ENCODE measurements at regions not wholly inside any gene's neighbourhood (a gene's known extent, or its start where the extent isn't known, plus 50 kb on each side); places are given as distances from the start of the nearest gene placed in this dataset.
"Not testable (repeated sequence)": the region's sequence is repeated elsewhere in the genome, so short reads cannot be mapped to it uniquely, and the experiment has no call there.

- H4K5ac ChIP-seq (ENCODE audit: low read depth, low read length): no peak overlapping the region
- H3K9me1 ChIP-seq (ENCODE audit: insufficient read depth, low read length): no peaks in the 10 kb centered on the region
- no peak for TF ChIP-seq BHLHE40 (IDR thresholded peaks at IDR 0.05; ENCODE audit: low read depth, low read length)
- no peak for TF ChIP-seq MAZ (IDR thresholded peaks at IDR 0.05; ENCODE audit: borderline replicate concordance, low read depth, low read length)
- TF ChIP-seq, protein P1, sequence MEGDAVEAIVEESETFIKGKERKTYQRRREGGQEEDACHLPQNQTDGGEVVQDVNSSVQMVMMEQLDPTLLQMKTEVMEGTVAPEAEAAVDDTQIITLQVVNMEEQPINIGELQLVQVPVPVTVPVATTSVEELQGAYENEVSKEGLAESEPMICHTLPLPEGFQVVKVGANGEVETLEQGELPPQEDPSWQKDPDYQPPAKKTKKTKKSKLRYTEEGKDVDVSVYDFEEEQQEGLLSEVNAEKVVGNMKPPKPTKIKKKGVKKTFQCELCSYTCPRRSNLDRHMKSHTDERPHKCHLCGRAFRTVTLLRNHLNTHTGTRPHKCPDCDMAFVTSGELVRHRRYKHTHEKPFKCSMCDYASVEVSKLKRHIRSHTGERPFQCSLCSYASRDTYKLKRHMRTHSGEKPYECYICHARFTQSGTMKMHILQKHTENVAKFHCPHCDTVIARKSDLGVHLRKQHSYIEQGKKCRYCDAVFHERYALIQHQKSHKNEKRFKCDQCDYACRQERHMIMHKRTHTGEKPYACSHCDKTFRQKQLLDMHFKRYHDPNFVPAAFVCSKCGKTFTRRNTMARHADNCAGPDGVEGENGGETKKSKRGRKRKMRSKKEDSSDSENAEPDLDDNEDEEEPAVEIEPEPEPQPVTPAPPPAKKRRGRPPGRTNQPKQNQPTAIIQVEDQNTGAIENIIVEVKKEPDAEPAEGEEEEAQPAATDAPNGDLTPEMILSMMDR (conservative IDR thresholded peaks at IDR 0.05; ENCODE audit: low read depth, low read length): no peak
- TF ChIP-seq, protein P2, sequence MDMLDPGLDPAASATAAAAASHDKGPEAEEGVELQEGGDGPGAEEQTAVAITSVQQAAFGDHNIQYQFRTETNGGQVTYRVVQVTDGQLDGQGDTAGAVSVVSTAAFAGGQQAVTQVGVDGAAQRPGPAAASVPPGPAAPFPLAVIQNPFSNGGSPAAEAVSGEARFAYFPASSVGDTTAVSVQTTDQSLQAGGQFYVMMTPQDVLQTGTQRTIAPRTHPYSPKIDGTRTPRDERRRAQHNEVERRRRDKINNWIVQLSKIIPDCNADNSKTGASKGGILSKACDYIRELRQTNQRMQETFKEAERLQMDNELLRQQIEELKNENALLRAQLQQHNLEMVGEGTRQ (IDR thresholded peaks at IDR 0.05; ENCODE audit: low read depth, low read length): no peak
- no peak for TF ChIP-seq CHD1 (IDR thresholded peaks at IDR 0.05; ENCODE audit: low read depth, low read length)
- no peak for TF ChIP-seq FOS (IDR thresholded peaks at IDR 0.05; ENCODE audit: low read depth, low read length)
- intact Hi-C loops (cut with micrococcal nuclease): no loop called here
- H3K36me3 ChIP-seq (ENCODE audit: control insufficient read depth, insufficient read depth, low read length): no peaks in the 10 kb centered on the region
- 84% methylated on average over 2 of the region's 5 CpGs; no CpG with 5 or more reads in 1 of the 2 experiments for WGBS, 2 experiments (ENCODE audit: extremely low coverage in 2 of 2, insufficient read length in 1 of 2)
- H3K9me3 ChIP-seq (ENCODE audit: control insufficient read depth, insufficient read depth, low read length): no peaks in the 10 kb centered on the region
- no peak overlapping the region for H2BK120ac ChIP-seq (ENCODE audit: low read depth, low read length)
- dilution Hi-C loops (cut with HindIII; ENCODE audit: low sequenced_read_pairs, unreplicated experiment): no loop called here
- no peak overlapping the region for H3K56ac ChIP-seq (ENCODE audit: extremely low read depth, insufficient read depth, low read length)
- no peak overlapping the region for H2AK5ac ChIP-seq (ENCODE audit: low read depth, low read length)
- H3K18ac ChIP-seq (ENCODE audit: low read depth, low read length): no peak overlapping the region
- H2BK15ac ChIP-seq (ENCODE audit: low read depth, low read length): no peak overlapping the region
- no peak overlapping the region for H4K8ac ChIP-seq (ENCODE audit: low read depth in 2 of 2, low read length in 2 of 2)
- no peaks in the 10 kb centered on the region for H3K79me1 ChIP-seq (ENCODE audit: low read depth in 1 of 2, low read length in 2 of 2)
- in situ Hi-C loops (cut with MboI; ENCODE audit: low sequenced_read_pairs): no loop called here
- H2AFZ ChIP-seq (replicated peaks; ENCODE audit: low read length, poor library complexity): no peak overlapping the region
- ATAC-seq (ENCODE audit: low read depth): no peak
- no peak overlapping the region for H4K91ac ChIP-seq (ENCODE audit: insufficient read depth, low read depth, low read length)
- H3K4me2 ChIP-seq (ENCODE audit: low read depth, low read length): no peak overlapping the region
- H3K14ac ChIP-seq (replicated peaks; ENCODE audit: low read depth, low read length): no peak overlapping the region
- H2BK20ac ChIP-seq (ENCODE audit: low read depth, low read length): no peak overlapping the region
- H3K4ac ChIP-seq (ENCODE audit: low read depth, low read length): no peak overlapping the region
- CTCF ChIA-PET: no interaction called here
- no peak overlapping the region for H3K23ac ChIP-seq (ENCODE audit: low read depth, low read length)
- no peak overlapping the region for H3K9ac ChIP-seq (ENCODE audit: low read depth, low read length)
- no peak for DNase-seq
- H2BK5ac ChIP-seq (ENCODE audit: low read depth, low read length, poor library complexity, severe bottlenecking): no peak overlapping the region
- H3K27ac ChIP-seq (ENCODE audit: insufficient read depth, low read length): no peak overlapping the region
- POLR2A ChIA-PET (ENCODE audit: unreplicated experiment): no interaction called here
- H3K4me3 ChIP-seq (ENCODE audit: insufficient read depth, low read depth, low read length): no peak overlapping the region
- BruUV-seq (replicated peaks): no TSS peak
- peaks cover 1% of the 10 kb centered on the region; the same call in 1 of the 2 replicates for H3K4me1 ChIP-seq (ENCODE audit: control insufficient read depth, insufficient read depth, low read length)
- H3K27me3 ChIP-seq (ENCODE audit: control insufficient read depth, insufficient read depth, low read length): no peaks in the 10 kb centered on the region
- no peaks in the 10 kb centered on the region for H4K20me1 ChIP-seq (ENCODE audit: insufficient read depth, low read length)
- no peak overlapping the region for H2AK9ac ChIP-seq (replicated peaks; ENCODE audit: low read depth, low read length, poor library complexity)
Measured at GRCh38 chr6:27190126-27190525, 57.4 kb upstream of the PRSS16 start.

DNA sequence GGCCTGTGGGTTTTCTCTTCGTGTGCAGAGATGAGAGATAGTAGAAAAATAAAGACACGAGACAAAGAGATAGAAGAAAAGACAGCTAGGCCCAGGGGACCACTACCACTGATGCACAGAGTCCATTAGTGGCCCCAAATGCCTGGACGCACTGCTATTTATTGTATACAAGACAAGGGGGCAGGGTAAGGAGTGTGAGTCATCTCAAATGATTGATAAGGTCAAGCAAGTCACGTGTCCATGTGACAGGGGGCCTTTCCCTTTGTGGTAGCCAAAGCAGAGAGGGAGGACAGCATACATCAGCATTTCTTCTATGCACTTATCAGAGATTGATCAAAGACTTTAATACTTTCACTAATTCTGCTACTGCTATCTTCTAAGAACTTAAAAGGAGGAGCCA, 53.0 kb upstream of the PRSS16 start:
- H3K4ac ChIP-seq (ENCODE audit: low read depth, low read length); H3K79me1 ChIP-seq (ENCODE audit: low read depth in 1 of 2, low read length in 2 of 2); H3K27ac ChIP-seq (ENCODE audit: insufficient read depth, low read length); H3K4me2 ChIP-seq (ENCODE audit: low read depth, low read length); dilution Hi-C loops (cut with HindIII; ENCODE audit: low sequenced_read_pairs, unreplicated experiment); H3K56ac ChIP-seq (ENCODE audit: extremely low read depth, insufficient read depth, low read length); H4K20me1 ChIP-seq (ENCODE audit: insufficient read depth, low read length); H2BK5ac ChIP-seq (ENCODE audit: low read depth, low read length, poor library complexity, severe bottlenecking); H2BK120ac ChIP-seq (ENCODE audit: low read depth, low read length); H2AK9ac ChIP-seq (replicated peaks; ENCODE audit: low read depth, low read length, poor library complexity); H3K4me1 ChIP-seq (ENCODE audit: control insufficient read depth, insufficient read depth, low read length); H3K9me3 ChIP-seq (ENCODE audit: control insufficient read depth, insufficient read depth, low read length); H3K4me3 ChIP-seq (ENCODE audit: insufficient read depth, low read depth, low read length); ATAC-seq (ENCODE audit: low read depth); H2AFZ ChIP-seq (replicated peaks; ENCODE audit: low read length, poor library complexity); BruUV-seq (replicated peaks); H4K91ac ChIP-seq (ENCODE audit: insufficient read depth, low read depth, low read length); H3K27me3 ChIP-seq (ENCODE audit: control insufficient read depth, insufficient read depth, low read length); H3K36me3 ChIP-seq (ENCODE audit: control insufficient read depth, insufficient read depth, low read length); H4K5ac ChIP-seq (ENCODE audit: low read depth, low read length); DNase-seq; H3K9ac ChIP-seq (ENCODE audit: low read depth, low read length); H3K9me1 ChIP-seq (ENCODE audit: insufficient read depth, low read length); H2BK20ac ChIP-seq (ENCODE audit: low read depth, low read length); H3K14ac ChIP-seq (replicated peaks; ENCODE audit: low read depth, low read length); H4K8ac ChIP-seq (ENCODE audit: low read depth in 2 of 2, low read length in 2 of 2); H3K18ac ChIP-seq (ENCODE audit: low read depth, low read length); H2BK15ac ChIP-seq (ENCODE audit: low read depth, low read length); intact Hi-C loops (cut with micrococcal nuclease); in situ Hi-C loops (cut with MboI; ENCODE audit: low sequenced_read_pairs); POLR2A ChIA-PET (ENCODE audit: unreplicated experiment); H2AK5ac ChIP-seq (ENCODE audit: low read depth, low read length); H3K23ac ChIP-seq (ENCODE audit: low read depth, low read length): not testable (repeated sequence)
- CTCF ChIA-PET: interaction anchor here (0.5 kb wide), 1 partner anchor 310 kb away, joined by 4 read pairs; no protein-coding TSS in a partner anchor
- WGBS, 2 experiments (ENCODE audit: extremely low coverage in 2 of 2, insufficient read length in 1 of 2): 46% methylated on average over 2 of the region's 4 CpGs; no CpG with 5 or more reads in 1 of the 2 experiments

All from IMR-90 (cell line).